Gastroesophageal sphincter (tissue), 3 donors: ENCODE measurements at regions not wholly inside any gene's neighbourhood (a gene's known extent, or its start where the extent isn't known, plus 50 kb on each side); places are given as distances from the start of the nearest gene placed in this dataset.

ENCODE experiments used
- EP300 ChIP-seq: sonication (generic); formaldehyde crosslinking; IDR thresholded peaks from one replicate; pipeline ENCODE4 v1.6.1; 2017; ENCODE audit warnings: antibody characterized with exemption, mild to moderate bottlenecking
- POLR2A ChIP-seq, 2 donors: fragments of 450-650 bp; IDR thresholded peaks; one replicate each; pipeline ENCODE4 v1.6.1; 2017; ENCODE audit warnings: antibody characterized with exemption in 2 of 2, mild to moderate bottlenecking in 2 of 2, moderate library complexity in 1 of 2
- TF ChIP-seq, protein P1 (sequence below), 4 experiments: fragments of 200-600 bp in 2 of 4; fragments of 450-650 bp in 2 of 4; sonication (generic) in 1 of 4; IDR thresholded peaks; one replicate each; pipeline ENCODE4 v1.5.1; 2017 to 2019; ENCODE audit warnings: antibody characterized with exemption in 4 of 4, mild to moderate bottlenecking in 2 of 4, moderate library complexity in 2 of 4

DNA sequence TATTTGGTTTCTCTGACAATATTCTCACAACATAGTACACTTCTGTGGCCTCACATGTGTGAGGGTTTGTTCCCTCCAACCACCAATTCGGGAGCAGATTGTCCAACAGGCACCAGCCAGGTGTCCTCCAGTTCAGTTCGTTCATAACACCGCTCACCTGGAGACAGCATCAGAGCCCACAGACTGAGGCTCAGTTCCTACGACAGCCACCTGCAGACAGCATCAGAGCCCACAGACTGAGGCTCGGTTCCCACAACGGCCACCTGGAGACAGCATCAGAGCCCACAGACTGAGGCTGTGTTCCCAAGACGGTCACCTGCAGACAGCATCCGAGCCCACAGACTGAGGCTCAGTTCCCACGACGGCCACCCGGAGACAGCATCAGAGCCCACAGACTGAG is 58.2 kb upstream of the SNTG2 start:
- TF ChIP-seq POLR2A (IDR thresholded peaks at IDR 0.05) (no peak), EP300 (no peak)
- TF ChIP-seq, protein P1, sequence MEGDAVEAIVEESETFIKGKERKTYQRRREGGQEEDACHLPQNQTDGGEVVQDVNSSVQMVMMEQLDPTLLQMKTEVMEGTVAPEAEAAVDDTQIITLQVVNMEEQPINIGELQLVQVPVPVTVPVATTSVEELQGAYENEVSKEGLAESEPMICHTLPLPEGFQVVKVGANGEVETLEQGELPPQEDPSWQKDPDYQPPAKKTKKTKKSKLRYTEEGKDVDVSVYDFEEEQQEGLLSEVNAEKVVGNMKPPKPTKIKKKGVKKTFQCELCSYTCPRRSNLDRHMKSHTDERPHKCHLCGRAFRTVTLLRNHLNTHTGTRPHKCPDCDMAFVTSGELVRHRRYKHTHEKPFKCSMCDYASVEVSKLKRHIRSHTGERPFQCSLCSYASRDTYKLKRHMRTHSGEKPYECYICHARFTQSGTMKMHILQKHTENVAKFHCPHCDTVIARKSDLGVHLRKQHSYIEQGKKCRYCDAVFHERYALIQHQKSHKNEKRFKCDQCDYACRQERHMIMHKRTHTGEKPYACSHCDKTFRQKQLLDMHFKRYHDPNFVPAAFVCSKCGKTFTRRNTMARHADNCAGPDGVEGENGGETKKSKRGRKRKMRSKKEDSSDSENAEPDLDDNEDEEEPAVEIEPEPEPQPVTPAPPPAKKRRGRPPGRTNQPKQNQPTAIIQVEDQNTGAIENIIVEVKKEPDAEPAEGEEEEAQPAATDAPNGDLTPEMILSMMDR (IDR thresholded peaks at IDR 0.05), result no peak
